ENCODE measurements at regions not wholly inside any gene's neighbourhood (a gene's known extent, or its start where the extent isn't known, plus 50 kb on each side); places are given as distances from the start of the nearest gene placed in this dataset.

- no peak for TF ChIP-seq CTCF (IDR thresholded peaks at IDR 0.05)
- no peak for TF ChIP-seq POLR2A (IDR thresholded peaks at IDR 0.05)
- no peak for TF ChIP-seq POLR2AphosphoS5 (IDR thresholded peaks at IDR 0.05; ENCODE audit: insufficient read depth in 1 of 2, low read depth in 1 of 2)
These were observed 394.2 kb downstream of the NUAK1 start for GRCh38 chr12:105744371-105745058.
